GM18502 (cell line): ENCODE measurements at regions not wholly inside any gene's neighbourhood (a gene's known extent, or its start where the extent isn't known, plus 50 kb on each side); places are given as distances from the start of the nearest gene placed in this dataset.
"Not testable (repeated sequence)": the region's sequence is repeated elsewhere in the genome, so short reads cannot be mapped to it uniquely, and the experiment has no call there.

Experiments
- ATAC-seq: cut with Tn5 transposase; IDR thresholded peaks from one replicate; pipeline ENCODE4 v1.9.1; 2021; ENCODE audit warnings: mild to moderate bottlenecking; ENCODE audit not compliant: unreplicated experiment, poor library complexity

DNA sequence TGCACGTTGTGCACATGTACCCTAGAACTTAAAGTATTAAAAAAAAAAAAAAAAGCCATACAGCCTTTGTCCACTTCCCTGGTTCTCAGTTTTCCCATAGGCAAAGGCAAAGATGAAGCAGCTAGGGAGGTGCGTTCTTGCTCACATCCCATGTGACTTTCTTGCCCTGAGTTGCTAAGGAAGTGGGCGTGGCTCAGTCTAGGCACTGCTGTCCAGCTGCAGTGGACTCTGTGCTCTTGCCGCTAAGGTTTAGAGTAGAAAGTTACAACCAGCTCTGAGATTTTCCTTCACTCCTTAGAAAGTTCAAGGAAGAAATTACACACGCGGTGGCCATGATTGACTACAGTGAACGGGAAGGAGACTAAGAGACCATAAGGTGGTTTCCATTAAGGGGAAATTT, 144.7 kb downstream of the NAA11 start:
- no peak for ATAC-seq

DNA sequence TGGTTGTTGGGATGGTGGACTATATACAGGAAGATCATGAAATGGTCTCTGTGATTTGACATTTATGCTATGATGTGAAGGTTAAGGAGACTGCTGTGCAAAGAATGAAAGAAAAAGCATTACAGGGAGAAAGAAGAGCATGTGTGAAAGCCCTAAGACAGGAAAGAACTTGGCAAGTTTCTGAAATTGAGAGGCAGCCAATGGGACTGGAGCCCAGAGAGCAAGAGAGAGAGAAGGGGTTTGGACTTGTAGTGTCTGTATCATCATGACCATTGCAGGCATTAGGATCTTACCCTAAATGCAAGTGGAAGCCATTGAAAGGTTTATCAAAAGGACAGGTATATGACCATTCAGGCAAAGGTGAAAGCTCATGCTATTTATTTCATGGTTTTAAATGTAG, 147.1 kb downstream of the NAA11 start:
- ATAC-seq, result no peak

- no peak for ATAC-seq
These were observed 148.5 kb downstream of the NAA11 start for GRCh38 chr4:79177388-79177787.

- ATAC-seq, result no peak
These were observed 149.5 kb downstream of the NAA11 start for GRCh38 chr4:79176351-79176750.

- no peak for ATAC-seq
These were observed 150.1 kb downstream of the NAA11 start for GRCh38 chr4:79175716-79176115.

DNA sequence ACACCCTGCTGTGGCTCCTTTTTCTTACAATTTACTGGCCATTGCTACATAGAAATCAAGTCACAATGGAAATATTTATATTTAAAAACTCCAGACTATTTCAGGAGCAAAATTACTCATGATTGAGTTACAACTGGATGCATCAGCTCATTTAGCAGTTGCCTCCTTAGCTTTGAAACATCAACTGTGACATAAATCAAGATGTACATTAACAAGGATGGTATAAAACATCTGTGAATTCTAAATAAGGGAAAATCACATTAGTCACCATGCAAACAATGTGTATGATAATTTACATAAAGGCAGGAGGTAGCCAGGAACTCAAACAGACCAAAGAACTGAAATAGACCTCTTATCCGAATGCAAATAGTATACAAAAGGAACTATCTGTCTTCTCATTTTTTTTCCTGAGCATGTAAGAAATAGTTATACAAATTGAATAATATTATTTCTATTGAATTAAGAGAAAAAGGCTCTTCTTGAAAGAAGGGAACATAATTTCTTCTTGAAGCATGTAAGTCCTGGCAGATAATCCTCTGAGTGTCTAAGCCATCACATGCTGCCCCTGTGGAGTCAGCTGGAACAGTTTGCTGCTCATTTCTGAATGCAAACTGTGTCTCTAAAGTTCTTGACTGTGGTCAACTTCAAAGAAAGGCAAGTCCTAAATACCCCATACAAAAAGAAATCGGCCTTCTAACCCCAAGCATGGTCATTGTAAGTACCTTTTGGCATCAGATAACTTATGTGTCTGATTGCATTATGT, 151.2 kb downstream of the NAA11 start:
- ATAC-seq, result no peak

DNA sequence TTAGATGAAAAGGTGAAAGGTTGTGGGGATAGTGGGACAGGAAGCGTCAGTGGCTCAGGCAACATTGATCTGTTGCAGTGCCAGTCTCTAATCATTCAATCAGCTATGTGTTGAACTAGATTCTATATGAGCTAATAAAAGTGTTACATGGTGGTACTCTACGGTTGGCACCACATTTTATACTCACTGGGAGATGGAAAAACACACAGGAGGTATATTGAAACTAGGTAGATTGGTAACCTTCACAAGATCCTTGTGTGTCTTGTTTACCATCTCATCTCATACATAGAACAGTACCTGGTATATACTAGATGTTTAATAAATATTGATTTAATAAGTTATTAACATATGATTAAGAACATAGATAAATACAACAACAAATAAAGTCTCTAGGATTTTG, 152.7 kb downstream of the NAA11 start:
- no peak for ATAC-seq

GRCh38 chr4:79170077-79170476, 155.8 kb downstream of the NAA11 start:
- peak; percentile 61 for ATAC-seq

- ATAC-seq, result no peak
These were observed 160.8 kb downstream of the NAA11 start for GRCh38 chr4:79164907-79165610.

DNA sequence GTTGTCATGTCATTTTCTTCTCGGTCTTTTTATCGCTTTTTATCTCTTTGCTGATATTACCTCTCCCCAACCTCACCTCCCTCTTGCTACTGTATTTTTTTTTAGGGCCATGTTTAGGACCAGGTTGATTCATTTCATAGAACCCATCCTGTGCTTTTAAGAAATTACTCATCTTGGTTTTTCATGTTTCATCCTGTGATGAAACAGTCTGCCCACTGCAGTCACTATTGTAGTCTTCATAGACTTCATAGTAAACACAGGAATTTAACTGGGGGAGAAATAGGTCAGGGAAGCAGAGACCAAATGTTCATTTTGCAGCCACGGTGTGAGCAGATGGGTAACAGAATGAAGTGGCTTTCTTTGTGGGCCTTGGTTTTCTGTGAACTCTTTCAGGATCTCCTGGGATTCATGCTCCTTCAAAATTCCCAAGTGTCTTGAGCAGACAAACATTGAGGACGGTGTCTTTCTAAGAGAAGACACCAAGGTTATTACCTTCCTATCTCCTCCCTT, 161.8 kb downstream of the NAA11 start:
- no peak for ATAC-seq

- ATAC-seq, result no peak
These were observed 164.9 kb downstream of the NAA11 start for GRCh38 chr4:79160962-79161361.

- not testable (repeated sequence) for ATAC-seq
These were observed 167.2 kb downstream of the NAA11 start for GRCh38 chr4:79158705-79159104.

DNA sequence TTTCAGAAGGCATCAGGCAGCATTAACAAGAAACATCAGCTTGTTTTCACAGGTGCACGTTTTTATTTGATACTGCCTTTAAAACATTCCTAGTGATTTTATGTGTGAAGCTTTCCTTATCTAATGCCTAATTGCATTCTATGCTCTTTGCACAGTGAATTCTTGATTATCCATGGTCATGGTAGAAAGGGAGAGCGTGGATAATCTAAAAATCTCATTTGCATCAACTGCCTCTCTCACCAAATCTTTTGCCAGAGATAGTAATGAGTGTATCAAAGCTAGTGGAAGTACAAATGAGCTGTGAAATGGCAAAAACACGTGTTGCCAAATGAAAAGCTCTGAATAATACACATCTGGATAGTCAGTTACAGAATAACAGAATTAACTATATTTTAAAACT, 170.5 kb downstream of the NAA11 start:
- ATAC-seq, result no peak

- ATAC-seq, result no peak
These were observed 174.9 kb downstream of the NAA11 start for GRCh38 chr4:79150820-79151416.

DNA sequence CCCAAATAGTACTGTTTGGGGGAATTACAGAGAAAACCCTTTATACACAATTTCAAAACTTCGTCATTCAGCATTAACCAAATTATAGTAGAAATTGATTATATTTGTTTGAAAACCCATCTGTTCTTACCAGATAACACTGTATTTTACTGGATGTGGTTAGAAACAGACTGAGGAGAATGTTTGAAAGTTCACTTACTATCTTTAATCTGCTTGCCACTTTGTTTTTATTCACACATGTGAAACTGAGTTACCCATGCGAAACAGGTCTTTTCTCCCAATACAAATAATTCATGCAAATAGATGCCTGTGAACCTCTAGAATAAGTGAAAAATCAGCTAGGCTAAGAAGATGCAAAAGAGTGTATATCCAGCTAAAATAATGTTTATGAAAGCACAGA, 177.5 kb downstream of the NAA11 start:
- no peak for ATAC-seq

GRCh38 chr4:79147251-79147650, 178.6 kb downstream of the NAA11 start:
- no peak for ATAC-seq

- ATAC-seq, result no peak
These were observed 184.3 kb downstream of the NAA11 start for GRCh38 chr4:79141530-79141929.

DNA sequence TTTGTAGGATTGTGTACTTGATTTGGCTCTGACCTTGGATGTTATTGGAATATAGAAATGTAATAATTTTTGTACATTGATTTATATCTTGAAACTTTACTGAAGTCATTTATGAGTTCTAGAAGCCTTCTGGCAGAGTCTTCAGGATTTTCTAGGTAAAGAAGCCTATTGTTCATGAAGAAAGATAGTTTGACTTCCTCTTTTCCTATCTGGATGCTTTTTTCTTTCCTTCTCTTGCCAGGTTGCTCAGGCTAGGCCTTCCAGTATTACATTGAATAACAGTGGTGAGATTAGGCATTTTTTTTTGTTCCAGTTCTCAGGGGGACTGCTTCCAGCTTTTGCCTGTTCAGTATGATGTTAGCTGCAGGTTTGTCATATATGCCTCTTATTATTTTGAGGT, 191.1 kb downstream of the NAA11 start:
- ATAC-seq, result no peak

GRCh38 chr4:79132826-79133225, 193.0 kb downstream of the NAA11 start:
- ATAC-seq, result no peak

DNA sequence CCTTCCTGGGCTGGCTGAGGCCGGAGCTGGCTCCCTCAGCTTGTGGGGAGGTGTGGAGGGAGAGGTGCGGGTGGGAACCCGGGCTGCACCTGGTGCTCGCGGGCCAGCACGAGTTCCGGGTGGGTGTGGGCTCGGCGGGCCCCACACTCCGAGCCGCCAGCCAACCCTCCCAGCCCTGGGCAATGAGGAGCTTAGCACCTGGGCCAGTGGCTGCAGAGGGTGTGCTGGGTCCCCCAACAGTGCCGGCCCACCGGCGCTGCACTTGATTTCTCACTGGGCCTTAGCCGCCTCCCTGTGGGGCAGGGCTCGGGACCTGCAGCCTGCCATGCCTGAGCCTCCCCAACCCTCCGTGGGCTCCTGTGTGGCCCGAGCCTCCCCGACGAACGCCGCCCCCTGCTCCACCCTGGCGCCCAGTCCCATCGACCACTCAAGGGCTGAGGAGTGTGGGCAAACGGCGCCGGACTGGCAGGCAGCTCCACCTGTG, 182.7 kb upstream of the PAQR3 start:
- no peak for ATAC-seq

DNA sequence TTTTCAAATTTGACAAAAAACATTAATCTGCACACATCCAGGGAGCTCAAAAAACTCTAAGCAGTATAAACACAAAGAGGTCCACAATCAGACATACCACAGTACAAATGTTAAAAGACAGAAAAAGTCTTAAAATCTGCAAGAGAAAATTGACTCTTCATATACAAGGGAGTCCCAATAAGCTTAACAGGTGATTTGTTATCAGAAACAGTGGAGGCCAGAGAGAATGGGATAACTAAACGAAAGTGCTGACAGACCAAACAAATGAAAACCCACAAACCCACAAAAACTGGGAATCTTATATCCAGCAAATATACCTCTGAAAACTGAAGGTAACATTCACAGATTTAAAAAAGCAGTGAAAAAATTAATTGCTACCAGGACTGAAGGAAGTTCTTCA, 182.0 kb upstream of the PAQR3 start:
- no peak for ATAC-seq
